ENCODE measurements at regions not wholly inside any gene's neighbourhood (a gene's known extent, or its start where the extent isn't known, plus 50 kb on each side); places are given as distances from the start of the nearest gene placed in this dataset.
"Not testable (repeated sequence)": the region's sequence is repeated elsewhere in the genome, so short reads cannot be mapped to it uniquely, and the experiment has no call there.

GRCh38 chr6:102813489-102814275 lies 1420.2 kb downstream of the GRIK2 start:
- Histone ChIP-seq H3K9me3 (ENCODE audit: insufficient read depth, low read length) (no peaks in the 10 kb centered on the region), H2AFZ (ENCODE audit: low read depth, low read length, severe bottlenecking) (no peak overlapping the region), H4K20me1 (ENCODE audit: low read depth, low read length) (no peaks in the 10 kb centered on the region), H3K36me3 (ENCODE audit: low read length) (no peaks in the 10 kb centered on the region), H3K4me3 (ENCODE audit: insufficient read depth, low read length, poor library complexity, severe bottlenecking) (no peak overlapping the region), H3K9me2 (replicated peaks; ENCODE audit: insufficient read depth, low read length) (no peaks in the 10 kb centered on the region), H3F3A (ENCODE audit: insufficient read depth) (no peaks in the 10 kb centered on the region), H3K79me2 (ENCODE audit: insufficient read depth, low read length) (no peaks in the 10 kb centered on the region), H3K27ac (ENCODE audit: low read depth, low read length) (no peak overlapping the region), H3K4me2 (ENCODE audit: low read depth, low read length, poor library complexity, severe bottlenecking) (no peak overlapping the region), H3K9ac (ENCODE audit: low read length) (no peak overlapping the region), H3K27me3 (ENCODE audit: low read length) (no peaks in the 10 kb centered on the region)
- TF ChIP-seq, protein P1, sequence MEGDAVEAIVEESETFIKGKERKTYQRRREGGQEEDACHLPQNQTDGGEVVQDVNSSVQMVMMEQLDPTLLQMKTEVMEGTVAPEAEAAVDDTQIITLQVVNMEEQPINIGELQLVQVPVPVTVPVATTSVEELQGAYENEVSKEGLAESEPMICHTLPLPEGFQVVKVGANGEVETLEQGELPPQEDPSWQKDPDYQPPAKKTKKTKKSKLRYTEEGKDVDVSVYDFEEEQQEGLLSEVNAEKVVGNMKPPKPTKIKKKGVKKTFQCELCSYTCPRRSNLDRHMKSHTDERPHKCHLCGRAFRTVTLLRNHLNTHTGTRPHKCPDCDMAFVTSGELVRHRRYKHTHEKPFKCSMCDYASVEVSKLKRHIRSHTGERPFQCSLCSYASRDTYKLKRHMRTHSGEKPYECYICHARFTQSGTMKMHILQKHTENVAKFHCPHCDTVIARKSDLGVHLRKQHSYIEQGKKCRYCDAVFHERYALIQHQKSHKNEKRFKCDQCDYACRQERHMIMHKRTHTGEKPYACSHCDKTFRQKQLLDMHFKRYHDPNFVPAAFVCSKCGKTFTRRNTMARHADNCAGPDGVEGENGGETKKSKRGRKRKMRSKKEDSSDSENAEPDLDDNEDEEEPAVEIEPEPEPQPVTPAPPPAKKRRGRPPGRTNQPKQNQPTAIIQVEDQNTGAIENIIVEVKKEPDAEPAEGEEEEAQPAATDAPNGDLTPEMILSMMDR (IDR thresholded peaks at IDR 0.05; ENCODE audit: insufficient read depth, low read length, poor library complexity, severe bottlenecking): no peak
- TF ChIP-seq EZH2phosphoT487 (conservative IDR thresholded peaks at IDR 0.05; ENCODE audit: low read length): no peak

- Histone ChIP-seq H3K79me2 (ENCODE audit: insufficient read depth, low read length) (no peaks in the 10 kb centered on the region), H3K4me2 (ENCODE audit: low read depth, low read length, poor library complexity, severe bottlenecking) (no peak overlapping the region), H3K9me2 (replicated peaks; ENCODE audit: insufficient read depth, low read length) (no peaks in the 10 kb centered on the region), H3K9me3 (ENCODE audit: insufficient read depth, low read length) (no peaks in the 10 kb centered on the region), H3K4me3 (ENCODE audit: insufficient read depth, low read length, poor library complexity, severe bottlenecking) (no peak overlapping the region), H2AFZ (ENCODE audit: low read depth, low read length, severe bottlenecking) (no peak overlapping the region), H3K27me3 (ENCODE audit: low read length) (no peaks in the 10 kb centered on the region), H4K20me1 (ENCODE audit: low read depth, low read length) (no peaks in the 10 kb centered on the region), H3F3A (ENCODE audit: insufficient read depth) (no peaks in the 10 kb centered on the region), H3K9ac (ENCODE audit: low read length) (no peak overlapping the region), H3K27ac (ENCODE audit: low read depth, low read length) (no peak overlapping the region), H3K36me3 (ENCODE audit: low read length) (no peaks in the 10 kb centered on the region)
- TF ChIP-seq, protein P1 (IDR thresholded peaks at IDR 0.05; ENCODE audit: insufficient read depth, low read length, poor library complexity, severe bottlenecking): no peak
- TF ChIP-seq EZH2phosphoT487 (conservative IDR thresholded peaks at IDR 0.05; ENCODE audit: low read length): no peak
Measured at GRCh38 chr6:102812242-102812641, 1418.7 kb downstream of the GRIK2 start.

GRCh38 chr6:102808944-102809505 lies 1415.5 kb downstream of the GRIK2 start:
- not testable (repeated sequence) for H3K9ac ChIP-seq (ENCODE audit: low read length); H3K79me2 ChIP-seq (ENCODE audit: insufficient read depth, low read length); H3K4me3 ChIP-seq (ENCODE audit: insufficient read depth, low read length, poor library complexity, severe bottlenecking); H3F3A ChIP-seq (ENCODE audit: insufficient read depth); H3K36me3 ChIP-seq (ENCODE audit: low read length); H3K27me3 ChIP-seq (ENCODE audit: low read length); H3K4me2 ChIP-seq (ENCODE audit: low read depth, low read length, poor library complexity, severe bottlenecking); H4K20me1 ChIP-seq (ENCODE audit: low read depth, low read length); H3K9me2 ChIP-seq (replicated peaks; ENCODE audit: insufficient read depth, low read length); H3K9me3 ChIP-seq (ENCODE audit: insufficient read depth, low read length); H2AFZ ChIP-seq (ENCODE audit: low read depth, low read length, severe bottlenecking); H3K27ac ChIP-seq (ENCODE audit: low read depth, low read length)

DNA sequence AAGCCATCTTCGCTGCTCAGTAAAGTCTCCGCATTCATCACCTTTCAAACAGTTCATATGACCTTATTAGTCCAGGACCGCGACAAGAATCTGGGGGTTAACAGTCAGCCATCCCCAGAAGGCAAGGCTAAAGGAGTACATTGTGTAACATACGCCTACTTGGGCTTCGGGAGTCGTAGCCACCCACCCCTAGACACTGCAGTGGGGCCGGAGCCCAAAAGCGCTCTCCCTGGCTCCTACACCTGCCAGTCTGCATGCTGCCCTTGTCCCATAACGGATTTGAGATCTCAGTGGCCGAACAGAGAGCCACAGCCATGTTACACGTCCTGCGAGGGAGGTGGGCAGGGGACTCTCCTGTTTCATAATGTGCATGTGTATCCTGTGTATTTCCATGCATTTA lies 1405.5 kb downstream of the GRIK2 start:
- Histone ChIP-seq H2AFZ (ENCODE audit: low read depth, low read length, severe bottlenecking) (no peak overlapping the region), H3K36me3 (ENCODE audit: low read length) (no peaks in the 10 kb centered on the region), H3K9me2 (replicated peaks; ENCODE audit: insufficient read depth, low read length) (no peaks in the 10 kb centered on the region), H4K20me1 (ENCODE audit: low read depth, low read length) (no peaks in the 10 kb centered on the region), H3K4me3 (ENCODE audit: insufficient read depth, low read length, poor library complexity, severe bottlenecking) (no peak overlapping the region), H3K9me3 (ENCODE audit: insufficient read depth, low read length) (no peaks in the 10 kb centered on the region), H3K9ac (ENCODE audit: low read length) (no peak overlapping the region), H3K27ac (ENCODE audit: low read depth, low read length) (no peak overlapping the region), H3K79me2 (ENCODE audit: insufficient read depth, low read length) (no peaks in the 10 kb centered on the region), H3F3A (ENCODE audit: insufficient read depth) (no peaks in the 10 kb centered on the region), H3K4me2 (ENCODE audit: low read depth, low read length, poor library complexity, severe bottlenecking) (no peak overlapping the region), H3K27me3 (ENCODE audit: low read length) (no peaks in the 10 kb centered on the region)
- TF ChIP-seq, protein P1 (IDR thresholded peaks at IDR 0.05; ENCODE audit: insufficient read depth, low read length, poor library complexity, severe bottlenecking): no peak
- TF ChIP-seq EZH2phosphoT487 (conservative IDR thresholded peaks at IDR 0.05; ENCODE audit: low read length): no peak
